ENCODE measurements at regions not wholly inside any gene's neighbourhood (a gene's known extent, or its start where the extent isn't known, plus 50 kb on each side); places are given as distances from the start of the nearest gene placed in this dataset.
"Not testable (repeated sequence)": the region's sequence is repeated elsewhere in the genome, so short reads cannot be mapped to it uniquely, and the experiment has no call there.

- H3K36me3 ChIP-seq (ENCODE audit: control insufficient read depth in 4 of 4, insufficient read depth in 4 of 4, low read length in 3 of 4); H3K27me3 ChIP-seq (replicated peaks in 2 of 5; ENCODE audit: control insufficient read depth in 4 of 5, insufficient read depth in 5 of 5, low read length in 4 of 5); H3K4me1 ChIP-seq (ENCODE audit: control extremely low read depth in 1 of 4, control insufficient read depth in 4 of 4, insufficient read depth in 4 of 4, low read length in 3 of 4); H3K9me3 ChIP-seq (ENCODE audit: control extremely low read depth in 1 of 5, control insufficient read depth in 4 of 5, insufficient read depth in 2 of 5, low read depth in 1 of 5, low read length in 4 of 5); H3K27ac ChIP-seq (ENCODE audit: insufficient read depth in 1 of 2, low read depth in 1 of 2, low read length in 2 of 2, poor library complexity in 1 of 2, severe bottlenecking in 2 of 2); POLR2A ChIA-PET; H3K4me3 ChIP-seq (ENCODE audit: control insufficient read depth in 1 of 7, extremely low read depth in 1 of 7, insufficient read depth in 4 of 7, low read depth in 2 of 7, low read length in 6 of 7); DNase-seq: not testable (repeated sequence)
- CTCF ChIA-PET, result interaction anchor here (0.6 to 1.4 kb wide), 3 partner anchors 11 to 146 kb away, joined by 3 to 7 read pairs (median 3); no protein-coding TSS in a partner anchor
Measured at GRCh38 chr11:123318132-123318531, 111.9 kb upstream of the GRAMD1B start.

GRCh38 chr11:123316003-123316402 lies 114.1 kb upstream of the GRAMD1B start:
- Histone ChIP-seq H3K27me3 (replicated peaks in 2 of 5; ENCODE audit: control insufficient read depth in 4 of 5, insufficient read depth in 5 of 5, low read length in 4 of 5) (no peaks in the 10 kb centered on the region), H3K4me3 (ENCODE audit: control insufficient read depth in 1 of 7, extremely low read depth in 1 of 7, insufficient read depth in 4 of 7, low read depth in 2 of 7, low read length in 6 of 7) (no peak overlapping the region), H3K27ac (ENCODE audit: insufficient read depth in 1 of 2, low read depth in 1 of 2, low read length in 2 of 2, poor library complexity in 1 of 2, severe bottlenecking in 2 of 2) (no peak overlapping the region), H3K9me3 (ENCODE audit: control extremely low read depth in 1 of 5, control insufficient read depth in 4 of 5, insufficient read depth in 2 of 5, low read depth in 1 of 5, low read length in 4 of 5) (no peaks in the 10 kb centered on the region), H3K4me1 (ENCODE audit: control extremely low read depth in 1 of 4, control insufficient read depth in 4 of 4, insufficient read depth in 4 of 4, low read length in 3 of 4) (no peaks in the 10 kb centered on the region), H3K36me3 (ENCODE audit: control insufficient read depth in 4 of 4, insufficient read depth in 4 of 4, low read length in 3 of 4) (no peaks in the 10 kb centered on the region)
- POLR2A ChIA-PET, result no interaction called here
- no peak for DNase-seq
- WGBS (ENCODE audit: insufficient coverage), result 97% methylated on average over 5 of the region's 6 CpGs
- CTCF ChIA-PET, result interaction anchor here (1.0 to 1.4 kb wide), 3 partner anchors 9 to 18 kb away, joined by 3 read pairs; no protein-coding TSS in a partner anchor

GRCh38 chr11:123314972-123315371 lies 115.1 kb upstream of the GRAMD1B start:
- Histone ChIP-seq H3K36me3 (ENCODE audit: control insufficient read depth in 4 of 4, insufficient read depth in 4 of 4, low read length in 3 of 4) (no peaks in the 10 kb centered on the region), H3K27ac (ENCODE audit: insufficient read depth in 1 of 2, low read depth in 1 of 2, low read length in 2 of 2, poor library complexity in 1 of 2, severe bottlenecking in 2 of 2) (no peak overlapping the region), H3K9me3 (ENCODE audit: control extremely low read depth in 1 of 5, control insufficient read depth in 4 of 5, insufficient read depth in 2 of 5, low read depth in 1 of 5, low read length in 4 of 5) (no peaks in the 10 kb centered on the region), H3K27me3 (replicated peaks in 2 of 5; ENCODE audit: control insufficient read depth in 4 of 5, insufficient read depth in 5 of 5, low read length in 4 of 5) (no peaks in the 10 kb centered on the region), H3K4me3 (ENCODE audit: control insufficient read depth in 1 of 7, extremely low read depth in 1 of 7, insufficient read depth in 4 of 7, low read depth in 2 of 7, low read length in 6 of 7) (no peak overlapping the region), H3K4me1 (ENCODE audit: control extremely low read depth in 1 of 4, control insufficient read depth in 4 of 4, insufficient read depth in 4 of 4, low read length in 3 of 4) (no peaks in the 10 kb centered on the region)
- WGBS (ENCODE audit: insufficient coverage), result 92% methylated on average over 10 of the region's 11 CpGs
- POLR2A ChIA-PET, result no interaction called here
- CTCF ChIA-PET, result interaction anchor here (0.9 kb wide), 1 partner anchor 18 kb away, joined by 3 read pairs; no protein-coding TSS in a partner anchor
- DNase-seq, result no peak

GRCh38 chr11:123313262-123313661 lies 116.8 kb upstream of the GRAMD1B start:
- no peaks in the 10 kb centered on the region for H3K36me3 ChIP-seq (ENCODE audit: control insufficient read depth in 4 of 4, insufficient read depth in 4 of 4, low read length in 3 of 4)
- H3K9me3 ChIP-seq (ENCODE audit: control extremely low read depth in 1 of 5, control insufficient read depth in 4 of 5, insufficient read depth in 2 of 5, low read depth in 1 of 5, low read length in 4 of 5), result no peaks in the 10 kb centered on the region
- no peak for DNase-seq
- 100% methylated on average over 2 of the region's 5 CpGs for WGBS (ENCODE audit: insufficient coverage)
- ChIA-PET CTCF (interaction anchor here (2.3 kb wide), 1 partner anchor 12 kb away, joined by 11 read pairs; no protein-coding TSS in a partner anchor), POLR2A (interaction anchor here (0.7 kb wide), 1 partner anchor 9 kb away, joined by 3 read pairs; no protein-coding TSS in a partner anchor)
- no peak overlapping the region for H3K27ac ChIP-seq (ENCODE audit: insufficient read depth in 1 of 2, low read depth in 1 of 2, low read length in 2 of 2, poor library complexity in 1 of 2, severe bottlenecking in 2 of 2)
- peaks cover 0 to 2% (median 0%) of the 10 kb centered on the region in 5 experiments for H3K27me3 ChIP-seq (replicated peaks in 2 of 5; ENCODE audit: control insufficient read depth in 4 of 5, insufficient read depth in 5 of 5, low read length in 4 of 5)
- peaks cover 0 to under 1% (median 0%) of the 10 kb centered on the region in 4 experiments for H3K4me1 ChIP-seq (ENCODE audit: control extremely low read depth in 1 of 4, control insufficient read depth in 4 of 4, insufficient read depth in 4 of 4, low read length in 3 of 4)
- no peak overlapping the region for H3K4me3 ChIP-seq (ENCODE audit: control insufficient read depth in 1 of 7, extremely low read depth in 1 of 7, insufficient read depth in 4 of 7, low read depth in 2 of 7, low read length in 6 of 7)

- 78% methylated on average over 6 of the region's 7 CpGs for WGBS (ENCODE audit: insufficient coverage)
- Histone ChIP-seq H3K4me1 (ENCODE audit: control extremely low read depth in 1 of 4, control insufficient read depth in 4 of 4, insufficient read depth in 4 of 4, low read length in 3 of 4) (peaks cover 2 to 21% (median 13%) of the 10 kb centered on the region in 4 experiments), H3K9me3 (ENCODE audit: control extremely low read depth in 1 of 5, control insufficient read depth in 4 of 5, insufficient read depth in 2 of 5, low read depth in 1 of 5, low read length in 4 of 5) (no peaks in the 10 kb centered on the region), H3K27me3 (replicated peaks in 2 of 5; ENCODE audit: control insufficient read depth in 4 of 5, insufficient read depth in 5 of 5, low read length in 4 of 5) (peaks cover 0 to 2% (median 0%) of the 10 kb centered on the region in 5 experiments), H3K27ac (ENCODE audit: insufficient read depth in 1 of 2, low read depth in 1 of 2, low read length in 2 of 2, poor library complexity in 1 of 2, severe bottlenecking in 2 of 2) (no peak overlapping the region), H3K36me3 (ENCODE audit: control insufficient read depth in 4 of 4, insufficient read depth in 4 of 4, low read length in 3 of 4) (no peaks in the 10 kb centered on the region), H3K4me3 (ENCODE audit: control insufficient read depth in 1 of 7, extremely low read depth in 1 of 7, insufficient read depth in 4 of 7, low read depth in 2 of 7, low read length in 6 of 7) (no peak overlapping the region)
- DNase-seq, result peak in 1 of 3 donors; percentile 12
- ChIA-PET CTCF (interaction anchor here (0.8 to 1.9 kb wide), 3 partner anchors 10 to 168 kb away, joined by 3 to 7 read pairs (median 3); no protein-coding TSS in a partner anchor), POLR2A (no interaction called here)
Measured at GRCh38 chr11:123308077-123308476, 113.0 kb upstream of the CLMP start.

- peaks cover 0 to 2% (median 1%) of the 10 kb centered on the region in 5 experiments for H3K27me3 ChIP-seq (replicated peaks in 2 of 5; ENCODE audit: control insufficient read depth in 4 of 5, insufficient read depth in 5 of 5, low read length in 4 of 5)
- peaks cover 4 to 29% (median 21%) of the 10 kb centered on the region in 4 experiments for H3K4me1 ChIP-seq (ENCODE audit: control extremely low read depth in 1 of 4, control insufficient read depth in 4 of 4, insufficient read depth in 4 of 4, low read length in 3 of 4)
- H3K4me3 ChIP-seq (ENCODE audit: control insufficient read depth in 1 of 7, extremely low read depth in 1 of 7, insufficient read depth in 4 of 7, low read depth in 2 of 7, low read length in 6 of 7), result no peak overlapping the region
- CTCF ChIA-PET, result interaction anchor here (0.8 to 1.9 kb wide), 5 partner anchors 9 to 169 kb away, joined by 3 to 7 read pairs (median 3); no protein-coding TSS in a partner anchor
- H3K36me3 ChIP-seq (ENCODE audit: control insufficient read depth in 4 of 4, insufficient read depth in 4 of 4, low read length in 3 of 4), result no peaks in the 10 kb centered on the region
- POLR2A ChIA-PET, result no interaction called here
- no peak for DNase-seq
- no peaks in the 10 kb centered on the region for H3K9me3 ChIP-seq (ENCODE audit: control extremely low read depth in 1 of 5, control insufficient read depth in 4 of 5, insufficient read depth in 2 of 5, low read depth in 1 of 5, low read length in 4 of 5)
- H3K27ac ChIP-seq (ENCODE audit: insufficient read depth in 1 of 2, low read depth in 1 of 2, low read length in 2 of 2, poor library complexity in 1 of 2, severe bottlenecking in 2 of 2), result no peak overlapping the region
- no CpG with 5 or more reads among the region's 4 CpGs for WGBS (ENCODE audit: insufficient coverage)
Measured at GRCh38 chr11:123307276-123307675, 112.2 kb upstream of the CLMP start.

GRCh38 chr11:123306531-123306930 lies 111.5 kb upstream of the CLMP start:
- Histone ChIP-seq H3K4me1 (ENCODE audit: control extremely low read depth in 1 of 4, control insufficient read depth in 4 of 4, insufficient read depth in 4 of 4, low read length in 3 of 4) (peaks cover 4 to 36% (median 29%) of the 10 kb centered on the region in 4 experiments), H3K27ac (ENCODE audit: insufficient read depth in 1 of 2, low read depth in 1 of 2, low read length in 2 of 2, poor library complexity in 1 of 2, severe bottlenecking in 2 of 2) (no peak overlapping the region), H3K9me3 (ENCODE audit: control extremely low read depth in 1 of 5, control insufficient read depth in 4 of 5, insufficient read depth in 2 of 5, low read depth in 1 of 5, low read length in 4 of 5) (no peaks in the 10 kb centered on the region), H3K27me3 (replicated peaks in 2 of 5; ENCODE audit: control insufficient read depth in 4 of 5, insufficient read depth in 5 of 5, low read length in 4 of 5) (peaks cover 0 to 3% (median 1%) of the 10 kb centered on the region in 5 experiments), H3K36me3 (ENCODE audit: control insufficient read depth in 4 of 4, insufficient read depth in 4 of 4, low read length in 3 of 4) (no peaks in the 10 kb centered on the region), H3K4me3 (ENCODE audit: control insufficient read depth in 1 of 7, extremely low read depth in 1 of 7, insufficient read depth in 4 of 7, low read depth in 2 of 7, low read length in 6 of 7) (no peak overlapping the region)
- POLR2A ChIA-PET, result no interaction called here
- DNase-seq, result no peak
- CTCF ChIA-PET, result interaction anchor here (1.1 to 2.2 kb wide), 4 partner anchors 10 to 172 kb away, joined by 3 to 7 read pairs (median 4); no protein-coding TSS in a partner anchor
- 98% methylated on average over 4 of the region's 7 CpGs for WGBS (ENCODE audit: insufficient coverage)
